ENCODE measurements at regions not wholly inside any gene's neighbourhood (a gene's known extent, or its start where the extent isn't known, plus 50 kb on each side); places are given as distances from the start of the nearest gene placed in this dataset.

DNA sequence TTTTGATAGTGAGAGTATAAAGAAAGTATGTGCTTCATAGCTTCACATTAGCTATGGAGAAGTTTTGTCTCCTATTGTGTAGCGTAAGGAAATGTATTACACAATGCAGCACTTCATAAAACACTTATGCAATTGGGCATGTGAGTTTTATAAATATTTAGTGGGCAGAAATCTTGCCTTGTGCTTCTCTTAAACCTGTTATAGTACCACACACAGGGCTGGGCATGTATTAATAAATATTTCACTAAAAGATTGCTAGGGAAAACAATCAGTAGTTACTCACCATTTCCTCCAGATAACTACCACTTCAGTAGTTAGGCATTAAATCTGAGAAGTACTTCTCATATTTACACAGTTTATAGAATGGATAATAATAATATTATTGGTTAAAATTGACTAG, 1080.8 kb upstream of the PIK3C3 start:
- no peak for TF ChIP-seq TCF12 (IDR thresholded peaks at IDR 0.05; ENCODE audit: low read depth, low read length)
- no peak for TF ChIP-seq CBX5 (IDR thresholded peaks at IDR 0.05; ENCODE audit: low read depth, low read length)
- no peak for TF ChIP-seq RNF2 (IDR thresholded peaks at IDR 0.05; ENCODE audit: borderline replicate concordance, low read depth, low read length, missing control alignments, poor library complexity, severe bottlenecking)
- no peak overlapping the region for H3K14ac ChIP-seq (ENCODE audit: insufficient read length)
- H3K56ac ChIP-seq (replicated peaks; ENCODE audit: insufficient read length, low read depth, low read length): no peak overlapping the region
- no peak overlapping the region for H3K9ac ChIP-seq (replicated peaks in 1 of 4; ENCODE audit: extremely low read depth in 1 of 4, low read depth in 3 of 4, low read length in 3 of 4)
- H2BK5ac ChIP-seq (ENCODE audit: low read depth, low read length): no peak overlapping the region
- H3K4me2 ChIP-seq (ENCODE audit: insufficient read depth in 1 of 2, low read depth in 2 of 2, low read length in 2 of 2): no peak overlapping the region
- H4K20me1 ChIP-seq (replicated peaks in 1 of 2; ENCODE audit: control insufficient read depth in 1 of 2, insufficient read depth in 2 of 2, low read length in 2 of 2): no peaks in the 10 kb centered on the region
- no peaks in the 10 kb centered on the region for H3K23me2 ChIP-seq (ENCODE audit: low read depth, low read length)
- DNase-seq (ENCODE audit: low read depth in 1 of 2, low spot score in 2 of 2) (no peak), FAIRE-seq (no peak)
- no peak overlapping the region for H3K4ac ChIP-seq (replicated peaks; ENCODE audit: insufficient read length, low read depth, low read length)
- no peaks in the 10 kb centered on the region for H3K79me1 ChIP-seq (ENCODE audit: low read depth, low read length)
- no peak overlapping the region for H4K91ac ChIP-seq (replicated peaks; ENCODE audit: insufficient read length, low read length)
- POLR2A ChIA-PET (ENCODE audit: partially characterized antibody): no interaction called here
- CTCF ChIA-PET (ENCODE audit: partially characterized antibody): no interaction called here
- no peak overlapping the region for H4K5ac ChIP-seq (ENCODE audit: insufficient read length, low read depth, low read length)
- peaks cover 0 to 3% (median 1%) of the 10 kb centered on the region in 4 experiments; a peak in 2 of 7 replicates for H3K4me1 ChIP-seq (replicated peaks in 1 of 4; ENCODE audit: control insufficient read depth in 3 of 4, insufficient read depth in 4 of 4, low read length in 3 of 4)
- no peak overlapping the region for H2BK20ac ChIP-seq (ENCODE audit: low read length)
- no peak overlapping the region for H3K18ac ChIP-seq (ENCODE audit: extremely low read depth, low read length)
- no peak overlapping the region for H2AK5ac ChIP-seq (ENCODE audit: low read depth, low read length)
- 83% methylated on average over 1 of the region's 1 CpG; no CpG with 5 or more reads in 1 of the 2 experiments for WGBS, 2 experiments (ENCODE audit: extremely low coverage in 1 of 2, insufficient coverage in 1 of 2, insufficient read length in 1 of 2, insufficient replicate concordance in 2 of 2, low coverage in 1 of 2, low lambda C conversion rate in 2 of 2, missing lambda C conversion rate in 1 of 2)
- H3K4me3 ChIP-seq (ENCODE audit: extremely low read depth in 1 of 4, insufficient read depth in 2 of 4, low read depth in 3 of 4, low read length in 4 of 4): no peak overlapping the region
- H2AFZ ChIP-seq (ENCODE audit: low read length): no peak overlapping the region
- no peaks in the 10 kb centered on the region for H3K27me3 ChIP-seq (replicated peaks in 1 of 4; ENCODE audit: control insufficient read depth in 3 of 4, extremely low read depth in 1 of 4, insufficient read depth in 3 of 4, low read length in 3 of 4)
- H4K8ac ChIP-seq (ENCODE audit: extremely low read depth, insufficient read depth, low read length): no peak overlapping the region
- no peak overlapping the region for H3K23ac ChIP-seq (ENCODE audit: insufficient read length)
- H3K79me2 ChIP-seq (ENCODE audit: control insufficient read depth in 1 of 2, insufficient read depth in 2 of 2, low read length in 2 of 2): no peaks in the 10 kb centered on the region
- H3K9me3 ChIP-seq (ENCODE audit: insufficient read depth in 2 of 2, low read depth in 1 of 2, low read length in 1 of 2): no peaks in the 10 kb centered on the region
- no peak overlapping the region for H2BK12ac ChIP-seq (ENCODE audit: low read depth, low read length)
- H3K27ac ChIP-seq (ENCODE audit: low read depth, low read length): no peak overlapping the region
- H2BK120ac ChIP-seq (replicated peaks; ENCODE audit: low read depth, low read length): no peak overlapping the region
- H2BK15ac ChIP-seq (ENCODE audit: low read length): no peak overlapping the region
- H3K36me3 ChIP-seq (ENCODE audit: control insufficient read depth in 2 of 4, insufficient read depth in 4 of 4, low read length in 3 of 4): no peaks in the 10 kb centered on the region

Data from H1 (cell line).